MM.1S (cell line): ENCODE measurements at regions not wholly inside any gene's neighbourhood (a gene's known extent, or its start where the extent isn't known, plus 50 kb on each side); places are given as distances from the start of the nearest gene placed in this dataset.

Source experiments
- DNase-seq: peaks from one replicate; pipeline ENCODE4 v3.0.0-alpha.2; 2015
- H2AFZ ChIP-seq: fragments of 300-600 bp; sonication (generic); 2 replicates; pipeline ENCODE4 v1.6.0; 2016; ENCODE audit warnings: antibody characterized with exemption, low read length
- H3F3A ChIP-seq: fragments of 300-600 bp; sonication (generic); 2 replicates; pipeline ENCODE4 v1.6.1; 2016; ENCODE audit warnings: mild to moderate bottlenecking, antibody characterized with exemption, low read length, moderate library complexity, mixed read lengths; ENCODE audit not compliant: insufficient read depth
- H3K27ac ChIP-seq: fragments of 300-600 bp; sonication (generic); 2 replicates; pipeline ENCODE4 v1.5.1; 2016; ENCODE audit warnings: mild to moderate bottlenecking, low read length
- H3K27me3 ChIP-seq: fragments of 300-600 bp; sonication (generic); replicated peaks from 2 replicates; pipeline ENCODE4 v1.6.0; 2016; ENCODE audit warnings: low read length; ENCODE audit not compliant: insufficient read depth
- H3K36me3 ChIP-seq: fragments of 300-600 bp; sonication (generic); replicated peaks from 2 replicates; pipeline ENCODE4 v1.6.1; 2016; ENCODE audit warnings: mild to moderate bottlenecking, low read length, mixed read lengths; ENCODE audit not compliant: insufficient read depth
- H3K4me1 ChIP-seq: fragments of 300-600 bp; sonication (generic); 2 replicates; pipeline ENCODE4 v1.6.1; 2016; ENCODE audit warnings: low read length, mixed read lengths
- H3K4me2 ChIP-seq: fragments of 300-600 bp; sonication (generic); 2 replicates; pipeline ENCODE4 v1.6.0; 2016; ENCODE audit warnings: low read depth, low read length
- H3K4me3 ChIP-seq: fragments of 300-600 bp; sonication (generic); 2 replicates; pipeline ENCODE4 v1.5.1; 2016; ENCODE audit warnings: low read length, mixed read lengths
- H3K79me2 ChIP-seq: fragments of 300-600 bp; sonication (generic); 2 replicates; pipeline ENCODE4 v1.6.1; 2016; ENCODE audit warnings: mixed run types, low read length, mixed read lengths
- H3K9ac ChIP-seq: fragments of 300-600 bp; sonication (generic); 2 replicates; pipeline ENCODE4 v1.6.1; 2016; ENCODE audit warnings: low read length, mixed read lengths
- H3K9me2 ChIP-seq: fragments of 300-600 bp; sonication (generic); replicated peaks from 2 replicates; pipeline ENCODE4 v1.6.1; 2016; ENCODE audit warnings: mild to moderate bottlenecking, low read length, mixed read lengths; ENCODE audit not compliant: insufficient read depth
- H3K9me3 ChIP-seq: fragments of 300-600 bp; sonication (generic); replicated peaks from 2 replicates; pipeline ENCODE4 v1.6.1; 2016; ENCODE audit warnings: mild to moderate bottlenecking, low read length, mixed read lengths; ENCODE audit not compliant: insufficient read depth
- H4K20me1 ChIP-seq: fragments of 300-600 bp; sonication (generic); 2 replicates; pipeline ENCODE4 v1.6.1; 2016; ENCODE audit warnings: mild to moderate bottlenecking, low read length, moderate library complexity, mixed read lengths; ENCODE audit not compliant: insufficient read depth
- CTCF ChIP-seq: fragments of 300-600 bp; sonication (generic); IDR thresholded peaks from 2 replicates; pipeline ENCODE4 v1.5.1; 2016; ENCODE audit warnings: antibody characterized with exemption, low read length, mixed read lengths
- EZH2 ChIP-seq: fragments of 300-600 bp; sonication (generic); optimal IDR thresholded peaks from 2 replicates; pipeline ENCODE3; 2017; ENCODE audit warnings: low read depth, mild to moderate bottlenecking, antibody characterized with exemption, low read length, mixed read lengths
- EZH2phosphoT487 ChIP-seq: fragments of 300-600 bp; sonication (generic); IDR thresholded peaks from 2 replicates; pipeline ENCODE4 v1.6.1; 2018; ENCODE audit warnings: antibody characterized with exemption, low read length

- no peaks in the 10 kb centered on the region for H4K20me1 ChIP-seq
- no peaks in the 10 kb centered on the region for H3F3A ChIP-seq
- no peak overlapping the region for H2AFZ ChIP-seq
- no peaks in the 10 kb centered on the region for H3K4me1 ChIP-seq
- H3K9me2 ChIP-seq: no peaks in the 10 kb centered on the region
- H3K9me3 ChIP-seq: no peaks in the 10 kb centered on the region
- no peak overlapping the region for H3K9ac ChIP-seq
- no peaks in the 10 kb centered on the region for H3K36me3 ChIP-seq
- TF ChIP-seq CTCF: no peak
- no peak for TF ChIP-seq EZH2phosphoT487
- no peak for TF ChIP-seq EZH2
- H3K4me3 ChIP-seq: no peak overlapping the region
- H3K27ac ChIP-seq: no peak overlapping the region
- no peak for DNase-seq
- no peaks in the 10 kb centered on the region for H3K27me3 ChIP-seq
- H3K79me2 ChIP-seq: no peaks in the 10 kb centered on the region
- H3K4me2 ChIP-seq: no peak overlapping the region
Observed at GRCh38 chr14:98835825-98836100, 436.2 kb downstream of the BCL11B start.

GRCh38 chr14:98840091-98840490 lies 431.9 kb downstream of the BCL11B start:
- no peak for DNase-seq
- H3K9me3 ChIP-seq: no peaks in the 10 kb centered on the region
- H3F3A ChIP-seq: no peaks in the 10 kb centered on the region
- no peak for TF ChIP-seq EZH2phosphoT487
- no peak for TF ChIP-seq CTCF
- TF ChIP-seq EZH2: no peak
- no peaks in the 10 kb centered on the region for H3K4me1 ChIP-seq
- no peaks in the 10 kb centered on the region for H4K20me1 ChIP-seq
- no peak overlapping the region for H3K9ac ChIP-seq
- no peaks in the 10 kb centered on the region for H3K79me2 ChIP-seq
- no peaks in the 10 kb centered on the region for H3K36me3 ChIP-seq
- no peaks in the 10 kb centered on the region for H3K9me2 ChIP-seq
- H3K4me3 ChIP-seq: no peak overlapping the region
- no peaks in the 10 kb centered on the region for H3K27me3 ChIP-seq
- no peak overlapping the region for H3K4me2 ChIP-seq
- no peak overlapping the region for H2AFZ ChIP-seq
- H3K27ac ChIP-seq: no peak overlapping the region

- H3F3A ChIP-seq: no peaks in the 10 kb centered on the region
- TF ChIP-seq EZH2phosphoT487: no peak
- TF ChIP-seq CTCF: no peak
- no peak for TF ChIP-seq EZH2
Observed at GRCh38 chr14:98840511-98840910, 431.5 kb downstream of the BCL11B start.

GRCh38 chr14:98844456-98844855 lies 427.5 kb downstream of the BCL11B start:
- Histone ChIP-seq H3K9me3 (no peaks in the 10 kb centered on the region), H3K4me1 (no peaks in the 10 kb centered on the region), H3K4me3 (no peak overlapping the region), H3K36me3 (no peaks in the 10 kb centered on the region), H2AFZ (no peak overlapping the region), H3K27ac (no peak overlapping the region), H4K20me1 (no peaks in the 10 kb centered on the region), H3K79me2 (no peaks in the 10 kb centered on the region), H3K4me2 (no peak overlapping the region), H3K9me2 (no peaks in the 10 kb centered on the region), H3K27me3 (no peaks in the 10 kb centered on the region), H3F3A (no peaks in the 10 kb centered on the region), H3K9ac (no peak overlapping the region)
- TF ChIP-seq CTCF (no peak), EZH2phosphoT487 (no peak), EZH2 (no peak)
- no peak for DNase-seq

More at GRCh38 chr14:98840511-98840910, 431.5 kb downstream of the BCL11B start:
- Histone ChIP-seq H3K4me1 (no peaks in the 10 kb centered on the region), H3K27me3 (no peaks in the 10 kb centered on the region), H3K36me3 (no peaks in the 10 kb centered on the region), H2AFZ (no peak overlapping the region), H3K27ac (no peak overlapping the region), H3K4me3 (no peak overlapping the region), H3K9ac (no peak overlapping the region), H4K20me1 (no peaks in the 10 kb centered on the region), H3K9me3 (no peaks in the 10 kb centered on the region), H3K79me2 (no peaks in the 10 kb centered on the region), H3K9me2 (no peaks in the 10 kb centered on the region), H3K4me2 (no peak overlapping the region)
- DNase-seq: no peak
